ENCODE measurements at regions not wholly inside any gene's neighbourhood (a gene's known extent, or its start where the extent isn't known, plus 50 kb on each side); places are given as distances from the start of the nearest gene placed in this dataset.

- Histone ChIP-seq H4K12ac (ENCODE audit: low read depth, low read length) (no peak overlapping the region), H3K9ac (ENCODE audit: low read length) (no peak overlapping the region), H2BK5ac (ENCODE audit: low read depth, low read length, poor library complexity) (no peak overlapping the region), H3K36me3 (ENCODE audit: control insufficient read depth in 1 of 2, insufficient read depth in 2 of 2, low read length in 2 of 2) (no peaks in the 10 kb centered on the region), H3K79me1 (ENCODE audit: low read length) (no peaks in the 10 kb centered on the region), H3K9me3 (ENCODE audit: insufficient read depth, low read depth, low read length) (peaks cover 5% of the 10 kb centered on the region), H3K4me3 (ENCODE audit: low read depth, low read length) (no peak overlapping the region), H3K23ac (ENCODE audit: low read length) (peak overlapping the region; percentile 58), H3K4me2 (ENCODE audit: low read length) (no peak overlapping the region), H4K91ac (ENCODE audit: low read depth, low read length) (no peak overlapping the region), H3K27me3 (ENCODE audit: insufficient read depth, low read length) (no peaks in the 10 kb centered on the region), H3K27ac (ENCODE audit: low read depth, low read length) (no peak overlapping the region), H2AK5ac (ENCODE audit: low read length) (no peak overlapping the region), H4K8ac (ENCODE audit: low read depth, low read length) (no peak overlapping the region), H3K14ac (ENCODE audit: low read length) (no peak overlapping the region), H3K4me1 (ENCODE audit: control insufficient read depth in 1 of 2, insufficient read depth in 2 of 2, low read length in 2 of 2) (no peaks in the 10 kb centered on the region), H2BK12ac (ENCODE audit: low read length) (no peak overlapping the region), H3K79me2 (ENCODE audit: control insufficient read depth, insufficient read depth, low read length, poor library complexity) (no peaks in the 10 kb centered on the region), H2BK120ac (ENCODE audit: insufficient read depth, low read length, poor library complexity) (no peak overlapping the region), H3K4ac (ENCODE audit: low read depth, low read length) (no peak overlapping the region), H3K18ac (ENCODE audit: low read length) (no peak overlapping the region), H2AFZ (ENCODE audit: insufficient read depth, low read length, poor library complexity) (no peak overlapping the region)
- WGBS (ENCODE audit: extremely low coverage, insufficient coverage, insufficient read length): 100% methylated on average over 2 of the region's 2 CpGs
- no peak for DNase-seq
These were observed 199.4 kb downstream of the SUDS3 start for GRCh38 chr12:118575730-118576129.

- WGBS (ENCODE audit: extremely low coverage, insufficient coverage, insufficient read length): no CpG with 5 or more reads among the region's 1 CpG
- H3K9ac ChIP-seq (ENCODE audit: low read length): no peak overlapping the region
- no peaks in the 10 kb centered on the region for H3K27me3 ChIP-seq (ENCODE audit: insufficient read depth, low read length)
- no peak overlapping the region for H3K4me3 ChIP-seq (ENCODE audit: low read depth, low read length)
- H3K4ac ChIP-seq (ENCODE audit: low read depth, low read length): no peak overlapping the region
- no peak overlapping the region for H3K14ac ChIP-seq (ENCODE audit: low read length)
- no peak overlapping the region for H3K23ac ChIP-seq (ENCODE audit: low read length)
- H3K27ac ChIP-seq (ENCODE audit: low read depth, low read length): no peak overlapping the region
- H3K36me3 ChIP-seq (ENCODE audit: control insufficient read depth in 1 of 2, insufficient read depth in 2 of 2, low read length in 2 of 2): no peaks in the 10 kb centered on the region
- H4K12ac ChIP-seq (ENCODE audit: low read depth, low read length): no peak overlapping the region
- no peak overlapping the region for H3K4me2 ChIP-seq (ENCODE audit: low read length)
- H3K18ac ChIP-seq (ENCODE audit: low read length): no peak overlapping the region
- no peak overlapping the region for H2AFZ ChIP-seq (ENCODE audit: insufficient read depth, low read length, poor library complexity)
- H3K79me1 ChIP-seq (ENCODE audit: low read length): no peaks in the 10 kb centered on the region
- H3K79me2 ChIP-seq (ENCODE audit: control insufficient read depth, insufficient read depth, low read length, poor library complexity): no peaks in the 10 kb centered on the region
- DNase-seq: no peak
- no peak overlapping the region for H4K8ac ChIP-seq (ENCODE audit: low read depth, low read length)
- no peak overlapping the region for H2BK12ac ChIP-seq (ENCODE audit: low read length)
- H2BK120ac ChIP-seq (ENCODE audit: insufficient read depth, low read length, poor library complexity): no peak overlapping the region
- no peaks in the 10 kb centered on the region for H3K4me1 ChIP-seq (ENCODE audit: control insufficient read depth in 1 of 2, insufficient read depth in 2 of 2, low read length in 2 of 2)
- no peak overlapping the region for H2BK5ac ChIP-seq (ENCODE audit: low read depth, low read length, poor library complexity)
- no peak overlapping the region for H4K91ac ChIP-seq (ENCODE audit: low read depth, low read length)
- no peaks in the 10 kb centered on the region for H3K9me3 ChIP-seq (ENCODE audit: insufficient read depth, low read depth, low read length)
- H2AK5ac ChIP-seq (ENCODE audit: low read length): no peak overlapping the region
These were observed 205.0 kb downstream of the SUDS3 start for GRCh38 chr12:118581371-118581770.

- Histone ChIP-seq H4K12ac (ENCODE audit: low read depth, low read length) (no peak overlapping the region), H3K14ac (ENCODE audit: low read length) (no peak overlapping the region), H3K4me1 (ENCODE audit: control insufficient read depth in 1 of 2, insufficient read depth in 2 of 2, low read length in 2 of 2) (no peaks in the 10 kb centered on the region), H3K4me3 (ENCODE audit: low read depth, low read length) (no peak overlapping the region), H3K4ac (ENCODE audit: low read depth, low read length) (no peak overlapping the region), H3K79me2 (ENCODE audit: control insufficient read depth, insufficient read depth, low read length, poor library complexity) (no peaks in the 10 kb centered on the region), H3K4me2 (ENCODE audit: low read length) (no peak overlapping the region), H3K23ac (ENCODE audit: low read length) (no peak overlapping the region), H4K8ac (ENCODE audit: low read depth, low read length) (no peak overlapping the region), H4K91ac (ENCODE audit: low read depth, low read length) (no peak overlapping the region), H3K27me3 (ENCODE audit: insufficient read depth, low read length) (no peaks in the 10 kb centered on the region), H2BK120ac (ENCODE audit: insufficient read depth, low read length, poor library complexity) (no peak overlapping the region), H3K18ac (ENCODE audit: low read length) (no peak overlapping the region), H3K79me1 (ENCODE audit: low read length) (no peaks in the 10 kb centered on the region), H3K36me3 (ENCODE audit: control insufficient read depth in 1 of 2, insufficient read depth in 2 of 2, low read length in 2 of 2) (no peaks in the 10 kb centered on the region), H3K9ac (ENCODE audit: low read length) (no peak overlapping the region), H2AK5ac (ENCODE audit: low read length) (no peak overlapping the region), H3K9me3 (ENCODE audit: insufficient read depth, low read depth, low read length) (no peaks in the 10 kb centered on the region), H2AFZ (ENCODE audit: insufficient read depth, low read length, poor library complexity) (no peak overlapping the region), H2BK12ac (ENCODE audit: low read length) (no peak overlapping the region), H3K27ac (ENCODE audit: low read depth, low read length) (no peak overlapping the region), H2BK5ac (ENCODE audit: low read depth, low read length, poor library complexity) (no peak overlapping the region)
- DNase-seq: peak; percentile 94
- no CpG with 5 or more reads among the region's 4 CpGs for WGBS (ENCODE audit: extremely low coverage, insufficient coverage, insufficient read length)
These were observed 206.5 kb downstream of the SUDS3 start for GRCh38 chr12:118582863-118583262.

- H2BK5ac ChIP-seq (ENCODE audit: low read depth, low read length, poor library complexity): no peak overlapping the region
- H3K79me1 ChIP-seq (ENCODE audit: low read length): no peaks in the 10 kb centered on the region
- H3K9me3 ChIP-seq (ENCODE audit: insufficient read depth, low read depth, low read length): no peaks in the 10 kb centered on the region
- H2AFZ ChIP-seq (ENCODE audit: insufficient read depth, low read length, poor library complexity): no peak overlapping the region
- H2BK12ac ChIP-seq (ENCODE audit: low read length): no peak overlapping the region
- H3K79me2 ChIP-seq (ENCODE audit: control insufficient read depth, insufficient read depth, low read length, poor library complexity): no peaks in the 10 kb centered on the region
- H3K14ac ChIP-seq (ENCODE audit: low read length): no peak overlapping the region
- no peak overlapping the region for H3K27ac ChIP-seq (ENCODE audit: low read depth, low read length)
- no CpG with 5 or more reads among the region's 1 CpG for WGBS (ENCODE audit: extremely low coverage, insufficient coverage, insufficient read length)
- no peak overlapping the region for H3K18ac ChIP-seq (ENCODE audit: low read length)
- H3K23ac ChIP-seq (ENCODE audit: low read length): no peak overlapping the region
- H3K4me3 ChIP-seq (ENCODE audit: low read depth, low read length): no peak overlapping the region
- no peak overlapping the region for H3K4ac ChIP-seq (ENCODE audit: low read depth, low read length)
- H4K91ac ChIP-seq (ENCODE audit: low read depth, low read length): no peak overlapping the region
- no peaks in the 10 kb centered on the region for H3K36me3 ChIP-seq (ENCODE audit: control insufficient read depth in 1 of 2, insufficient read depth in 2 of 2, low read length in 2 of 2)
- no peak overlapping the region for H2BK120ac ChIP-seq (ENCODE audit: insufficient read depth, low read length, poor library complexity)
- no peaks in the 10 kb centered on the region for H3K4me1 ChIP-seq (ENCODE audit: control insufficient read depth in 1 of 2, insufficient read depth in 2 of 2, low read length in 2 of 2)
- H4K8ac ChIP-seq (ENCODE audit: low read depth, low read length): no peak overlapping the region
- no peaks in the 10 kb centered on the region for H3K27me3 ChIP-seq (ENCODE audit: insufficient read depth, low read length)
- H2AK5ac ChIP-seq (ENCODE audit: low read length): no peak overlapping the region
- no peak overlapping the region for H3K4me2 ChIP-seq (ENCODE audit: low read length)
- no peak overlapping the region for H3K9ac ChIP-seq (ENCODE audit: low read length)
- no peak overlapping the region for H4K12ac ChIP-seq (ENCODE audit: low read depth, low read length)
- no peak for DNase-seq
These were observed 210.1 kb downstream of the SUDS3 start for GRCh38 chr12:118586433-118586832.

All from trophoblast cell (in vitro differentiated cells and primary cell).